Rectal smooth muscle tissue (tissue), 1 donor: ENCODE measurements at regions not wholly inside any gene's neighbourhood (a gene's known extent, or its start where the extent isn't known, plus 50 kb on each side); places are given as distances from the start of the nearest gene placed in this dataset.
"Not testable (repeated sequence)": the region's sequence is repeated elsewhere in the genome, so short reads cannot be mapped to it uniquely, and the experiment has no call there.

ENCODE experiments used
- H3K27ac ChIP-seq: one replicate; pipeline ENCODE4 v1.7.0; 2013; ENCODE audit warnings: low read depth, low read length, inconsistent platforms
- H3K27me3 ChIP-seq: one replicate; pipeline ENCODE4 v1.7.0; 2013; ENCODE audit warnings: low read length; ENCODE audit not compliant: control insufficient read depth, insufficient read depth
- H3K36me3 ChIP-seq: one replicate; pipeline ENCODE4 v1.7.0; 2013; ENCODE audit warnings: low read length; ENCODE audit not compliant: control insufficient read depth, insufficient read depth
- H3K4me1 ChIP-seq: one replicate; pipeline ENCODE4 v1.7.0; 2013; ENCODE audit warnings: low read length; ENCODE audit not compliant: control insufficient read depth, insufficient read depth
- H3K4me3 ChIP-seq: one replicate; pipeline ENCODE4 v1.7.0; 2013; ENCODE audit warnings: low read length
- H3K9ac ChIP-seq: one replicate; pipeline ENCODE4 v1.7.0; 2013; ENCODE audit warnings: low read length

DNA sequence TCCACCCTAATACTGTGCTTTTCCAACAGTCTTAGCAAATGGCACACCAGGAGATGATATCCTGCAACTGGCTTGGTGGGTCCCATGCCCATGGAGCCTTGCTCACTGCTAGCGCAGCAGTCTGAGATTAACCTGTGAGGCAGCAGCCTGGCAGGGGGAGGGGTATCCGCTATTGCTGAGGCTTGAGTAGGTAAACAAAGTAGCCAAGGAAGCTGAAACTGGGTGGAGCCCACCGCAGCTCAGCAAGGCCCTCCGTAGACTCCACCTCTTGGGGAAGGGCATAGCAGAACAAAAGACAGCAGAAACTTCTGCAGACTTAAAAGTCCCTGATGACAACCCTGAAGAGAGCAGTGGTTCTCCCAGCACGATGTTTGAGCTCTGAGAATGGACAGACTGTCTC lies 399.0 kb downstream of the CCSER2 start:
- Histone ChIP-seq H3K36me3 (no peaks in the 10 kb centered on the region), H3K9ac (no peak overlapping the region), H3K27me3 (no peaks in the 10 kb centered on the region), H3K4me3 (no peak overlapping the region), H3K4me1 (no peaks in the 10 kb centered on the region), H3K27ac (no peak overlapping the region)

DNA sequence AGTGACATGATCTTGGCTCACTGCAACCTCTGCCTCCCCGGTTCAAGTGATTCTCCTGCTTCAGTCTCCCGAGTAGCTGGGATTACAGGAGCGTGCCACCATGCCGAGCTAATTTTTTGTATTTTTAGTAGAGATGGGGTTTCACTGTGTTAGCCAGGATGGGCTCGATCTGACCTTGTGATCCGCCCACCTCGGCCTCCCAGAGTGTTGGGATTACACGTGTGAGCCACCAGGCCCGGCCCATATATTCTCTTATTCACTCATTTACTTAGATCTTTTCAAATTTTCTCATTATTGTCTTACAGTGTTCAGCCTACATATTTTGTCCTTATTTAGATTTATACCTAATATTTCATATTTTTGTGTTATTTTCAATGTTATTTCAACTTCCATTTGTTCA lies 410.7 kb downstream of the CCSER2 start:
- H3K4me1 ChIP-seq, H3K36me3 ChIP-seq, H3K27ac ChIP-seq, H3K9ac ChIP-seq, H3K27me3 ChIP-seq, H3K4me3 ChIP-seq: not testable (repeated sequence)

DNA sequence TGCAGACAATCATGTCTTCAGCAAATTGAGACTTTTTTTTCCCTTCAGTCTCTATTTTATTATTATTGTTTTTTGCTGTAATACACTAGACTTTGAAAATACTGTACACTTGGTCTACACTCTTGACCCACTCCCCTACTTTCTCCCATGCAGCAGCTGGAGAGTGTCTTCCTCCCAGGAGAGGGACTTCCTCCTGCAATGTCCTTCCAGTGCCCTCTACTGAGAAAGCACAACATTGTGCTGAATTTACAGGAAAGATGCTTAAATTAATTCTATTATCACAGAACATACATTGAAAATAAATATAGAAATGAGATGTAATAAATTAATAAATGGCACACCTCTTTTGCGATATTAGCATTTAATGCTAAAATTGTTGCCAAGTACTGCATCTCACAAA lies 411.3 kb downstream of the CCSER2 start:
- H3K27me3 ChIP-seq = no peaks in the 10 kb centered on the region
- H3K9ac ChIP-seq = no peak overlapping the region
- no peaks in the 10 kb centered on the region for H3K4me1 ChIP-seq
- no peaks in the 10 kb centered on the region for H3K36me3 ChIP-seq
- no peak overlapping the region for H3K4me3 ChIP-seq
- no peak overlapping the region for H3K27ac ChIP-seq

- H3K27me3 ChIP-seq = no peaks in the 10 kb centered on the region
- H3K36me3 ChIP-seq = no peaks in the 10 kb centered on the region
- H3K4me3 ChIP-seq = no peak overlapping the region
- H3K4me1 ChIP-seq = no peaks in the 10 kb centered on the region
- H3K27ac ChIP-seq = no peak overlapping the region
- H3K9ac ChIP-seq = no peak overlapping the region
Measured at GRCh38 chr10:84743483-84743882, 415.1 kb downstream of the CCSER2 start.

- H3K36me3 ChIP-seq = no peaks in the 10 kb centered on the region
- H3K27me3 ChIP-seq = no peaks in the 10 kb centered on the region
- H3K4me3 ChIP-seq = no peak overlapping the region
- no peak overlapping the region for H3K9ac ChIP-seq
- H3K27ac ChIP-seq = no peak overlapping the region
- H3K4me1 ChIP-seq = no peaks in the 10 kb centered on the region
Measured at GRCh38 chr10:84755311-84755710, 426.9 kb downstream of the CCSER2 start.

DNA sequence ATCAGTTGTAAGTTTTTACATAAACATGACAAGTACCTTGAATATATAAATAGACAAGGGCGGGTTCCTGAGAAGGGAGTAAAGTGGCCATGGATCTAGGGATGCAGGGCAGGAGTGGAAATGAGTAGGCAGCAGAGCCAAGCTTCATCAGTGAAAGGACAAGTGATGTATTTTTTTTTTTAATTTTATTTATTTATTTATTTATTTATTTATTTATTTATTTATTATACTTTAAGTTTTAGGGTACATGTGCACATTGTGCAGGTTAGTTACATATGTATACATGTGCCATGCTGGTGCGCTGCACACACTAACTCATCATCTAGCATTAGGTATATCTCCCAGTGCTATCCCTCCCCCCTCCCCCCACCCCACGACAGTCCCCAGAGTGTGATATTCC lies 428.3 kb downstream of the CCSER2 start:
- H3K4me3 ChIP-seq, H3K9ac ChIP-seq, H3K36me3 ChIP-seq, H3K27me3 ChIP-seq, H3K27ac ChIP-seq, H3K4me1 ChIP-seq: not testable (repeated sequence)

DNA sequence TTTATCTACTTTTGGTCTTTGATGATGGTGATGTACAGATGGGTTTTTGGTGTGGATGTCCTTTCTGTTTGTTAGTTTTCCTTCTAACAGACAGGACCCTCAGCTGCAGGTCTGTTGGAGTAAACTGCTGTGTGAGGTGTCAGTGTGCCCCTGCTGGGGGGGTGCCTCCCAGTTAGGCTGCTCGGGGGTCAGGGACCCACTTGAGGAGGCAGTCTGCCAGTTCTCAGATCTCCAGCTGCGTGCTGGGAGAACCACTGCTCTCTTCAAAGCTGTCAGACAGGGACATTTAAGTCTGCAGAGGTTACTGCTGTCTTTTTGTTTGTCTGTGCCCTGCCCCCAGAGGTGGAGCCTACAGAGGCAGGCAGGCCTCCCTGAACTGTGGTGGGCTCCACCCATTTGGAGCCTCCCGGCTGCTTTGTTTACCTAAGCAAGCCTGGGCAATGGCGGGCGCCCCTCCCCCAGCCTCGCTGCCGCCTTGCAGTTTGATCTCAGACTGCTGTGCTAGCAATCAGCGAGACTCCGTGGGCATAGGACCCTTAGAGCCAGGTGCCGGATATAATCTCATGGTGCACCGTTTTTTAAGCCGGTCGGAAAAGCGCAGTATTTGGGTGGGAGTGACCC lies 433.7 kb downstream of the CCSER2 start:
- not testable (repeated sequence) for H3K27me3 ChIP-seq, H3K4me1 ChIP-seq, H3K4me3 ChIP-seq, H3K36me3 ChIP-seq, H3K27ac ChIP-seq, H3K9ac ChIP-seq

DNA sequence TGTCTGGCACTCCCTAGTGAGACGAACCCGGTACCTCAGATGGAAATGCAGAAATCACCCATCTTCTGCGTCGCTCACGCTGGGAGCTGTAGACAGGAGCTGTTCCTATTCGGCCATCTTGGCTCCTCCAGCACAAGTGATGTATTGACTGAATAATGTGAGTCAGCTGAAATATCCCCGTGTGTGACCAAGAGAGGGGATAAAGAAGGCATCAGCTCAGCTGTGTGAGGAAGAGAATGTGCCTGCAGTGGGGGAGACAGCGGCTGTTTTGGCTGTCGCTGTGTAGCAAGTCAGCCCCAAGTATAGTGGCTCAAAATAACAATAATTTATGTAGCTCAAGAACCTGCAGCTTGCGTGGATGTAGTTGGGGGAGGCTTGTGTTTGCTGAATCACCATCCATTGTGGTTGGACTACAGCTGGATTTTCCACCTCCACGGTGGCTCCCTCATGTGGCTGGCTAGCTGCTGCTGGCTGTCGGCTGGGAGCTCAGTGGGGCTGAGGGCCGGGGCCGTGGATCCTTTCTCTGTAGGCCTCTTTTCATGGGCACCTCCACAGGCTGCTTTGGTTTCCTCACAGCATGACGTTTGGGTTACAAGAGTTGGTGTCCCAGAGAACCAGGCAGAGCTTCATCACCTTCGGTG lies 434.5 kb downstream of the CCSER2 start:
- no peaks in the 10 kb centered on the region for H3K4me1 ChIP-seq
- H3K36me3 ChIP-seq = no peaks in the 10 kb centered on the region
- H3K27ac ChIP-seq = no peak overlapping the region
- H3K27me3 ChIP-seq = no peaks in the 10 kb centered on the region
- no peak overlapping the region for H3K4me3 ChIP-seq
- no peak overlapping the region for H3K9ac ChIP-seq

DNA sequence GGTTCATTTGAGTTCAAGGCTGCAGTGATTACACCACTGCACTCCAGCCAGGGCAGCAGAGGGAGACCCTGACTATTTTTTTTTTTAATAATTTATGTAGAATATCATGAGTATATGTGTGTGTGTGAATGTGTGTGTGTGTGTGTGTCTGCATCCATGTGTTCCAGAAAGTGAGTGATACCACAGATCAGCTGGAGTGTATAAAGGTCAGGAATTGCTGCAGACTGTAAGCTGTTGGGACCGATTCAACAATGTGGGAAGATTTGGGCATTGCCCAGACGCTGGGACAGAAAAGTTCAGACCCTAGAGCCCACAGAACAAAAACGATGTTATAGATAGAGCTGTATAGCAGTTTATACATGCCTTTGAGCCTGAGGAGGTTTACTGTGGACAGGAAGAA lies 435.6 kb downstream of the CCSER2 start:
- Histone ChIP-seq H3K4me1 (no peaks in the 10 kb centered on the region), H3K4me3 (no peak overlapping the region), H3K27me3 (no peaks in the 10 kb centered on the region), H3K36me3 (no peaks in the 10 kb centered on the region), H3K9ac (no peak overlapping the region), H3K27ac (no peak overlapping the region)

DNA sequence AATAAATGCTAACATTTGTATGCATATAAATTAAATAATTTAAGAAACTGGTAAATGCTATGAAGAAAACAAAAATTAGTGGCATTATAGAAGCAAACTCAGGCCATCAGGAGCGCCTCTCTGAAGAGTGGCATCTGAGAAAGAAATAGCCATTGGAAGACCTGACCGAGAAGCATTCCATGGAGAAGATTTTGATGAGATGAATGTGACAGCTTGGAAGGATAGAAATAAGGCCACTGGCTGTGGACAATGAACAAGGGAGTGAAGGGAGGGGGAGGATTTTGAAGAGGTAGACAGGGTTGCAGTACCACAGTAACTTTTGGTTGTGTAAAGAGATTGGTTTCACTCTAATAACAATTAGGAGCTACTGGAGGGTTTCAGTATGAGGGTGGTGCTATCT lies 436.7 kb downstream of the CCSER2 start:
- Histone ChIP-seq H3K4me3 (no peak overlapping the region), H3K36me3 (no peaks in the 10 kb centered on the region), H3K27ac (no peak overlapping the region), H3K9ac (no peak overlapping the region), H3K4me1 (no peaks in the 10 kb centered on the region), H3K27me3 (no peaks in the 10 kb centered on the region)

DNA sequence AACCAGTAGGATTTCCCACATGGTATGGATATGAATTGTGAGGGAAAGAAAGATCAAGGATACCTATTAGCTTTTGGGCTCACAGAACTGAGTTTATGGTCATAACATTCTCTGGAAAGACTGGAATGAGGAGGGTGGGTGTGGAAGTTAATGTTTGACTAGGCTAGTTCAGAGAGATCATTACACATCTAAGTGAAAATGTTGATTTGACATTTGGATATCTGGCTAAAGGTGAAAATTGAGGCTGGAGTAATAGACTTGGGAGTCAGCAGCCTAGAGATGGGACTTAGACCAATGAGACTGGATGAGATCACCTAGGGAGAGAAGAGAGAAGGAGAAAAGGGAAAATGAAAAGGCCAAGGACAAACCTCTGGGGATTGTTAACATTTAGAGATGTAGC lies 437.3 kb downstream of the CCSER2 start:
- Histone ChIP-seq H3K27me3 (no peaks in the 10 kb centered on the region), H3K27ac (no peak overlapping the region), H3K4me3 (no peak overlapping the region), H3K9ac (no peak overlapping the region), H3K4me1 (no peaks in the 10 kb centered on the region), H3K36me3 (no peaks in the 10 kb centered on the region)

- Histone ChIP-seq H3K4me1 (no peaks in the 10 kb centered on the region), H3K27me3 (no peaks in the 10 kb centered on the region), H3K9ac (no peak overlapping the region), H3K27ac (no peak overlapping the region), H3K36me3 (no peaks in the 10 kb centered on the region), H3K4me3 (no peak overlapping the region)
Measured at GRCh38 chr10:84766923-84767322, 438.5 kb downstream of the CCSER2 start.

DNA sequence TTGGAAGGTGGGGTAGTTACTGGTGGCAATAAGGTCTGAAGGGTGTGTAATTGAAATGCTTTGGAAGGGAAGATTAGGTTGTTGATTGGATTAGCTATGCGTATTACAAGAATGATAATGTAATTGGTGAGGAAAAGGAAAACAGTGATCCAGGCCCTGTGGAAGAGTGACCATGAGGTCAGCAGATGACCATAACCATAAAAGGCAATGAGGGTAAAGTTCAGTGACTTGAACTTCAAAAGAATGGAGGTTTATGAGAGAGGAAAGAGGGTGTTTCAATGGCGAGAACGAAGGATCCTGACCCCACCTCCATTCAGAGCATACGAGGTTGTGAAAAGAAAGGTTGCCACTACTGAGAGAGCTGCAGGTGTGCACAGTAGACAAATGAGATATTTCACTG lies 439.7 kb downstream of the CCSER2 start:
- Histone ChIP-seq H3K4me1 (no peaks in the 10 kb centered on the region), H3K4me3 (no peak overlapping the region), H3K27ac (no peak overlapping the region), H3K27me3 (no peaks in the 10 kb centered on the region), H3K9ac (no peak overlapping the region), H3K36me3 (no peaks in the 10 kb centered on the region)
